ENCODE measurements at regions not wholly inside any gene's neighbourhood (a gene's known extent, or its start where the extent isn't known, plus 50 kb on each side); places are given as distances from the start of the nearest gene placed in this dataset.

GRCh38 chr11:37038911-37039310, 440.9 kb upstream of the RAG2 start:
- no peak for ATAC-seq
- CTCF ChIA-PET, result no interaction called here

GRCh38 chr11:37026741-37027140, 428.7 kb upstream of the RAG2 start:
- DNase-seq (no peak), ATAC-seq (no peak)
- Mint-ChIP-seq H3K9me3 (peaks cover 4% of the 10 kb centered on the region), H3K4me1 (ENCODE audit: low read depth) (no peaks in the 10 kb centered on the region), H3K4me3 (no peak overlapping the region), H3K36me3 (ENCODE audit: low read depth) (no peaks in the 10 kb centered on the region), H3K27me3 (no peaks in the 10 kb centered on the region), H3K27ac (no peak overlapping the region)
- intact Hi-C loops (cut with micrococcal nuclease), result no loop called here
- TF ChIP-seq CTCF (IDR thresholded peaks at IDR 0.05), result no peak
- CTCF ChIA-PET, result no interaction called here
- POLR2A ChIA-PET, result no interaction called here

More at GRCh38 chr11:37038911-37039310, 440.9 kb upstream of the RAG2 start:
- Mint-ChIP-seq H3K27me3 (no peaks in the 10 kb centered on the region), H3K4me1 (ENCODE audit: low read depth) (no peaks in the 10 kb centered on the region), H3K36me3 (ENCODE audit: low read depth) (no peaks in the 10 kb centered on the region), H3K9me3 (peaks cover 7% of the 10 kb centered on the region), H3K4me3 (no peak overlapping the region), H3K27ac (no peak overlapping the region)
- DNase-seq, result no peak
- POLR2A ChIA-PET, result interaction anchor here (0.6 kb wide), 1 partner anchor 1196 kb away, joined by 4 read pairs; no protein-coding TSS in a partner anchor
- TF ChIP-seq CTCF (IDR thresholded peaks at IDR 0.05), result no peak
- intact Hi-C loops (cut with micrococcal nuclease), result no loop called here

GRCh38 chr11:37026326-37026725, 428.3 kb upstream of the RAG2 start:
- CTCF ChIA-PET, result no interaction called here
- Mint-ChIP-seq H3K36me3 (ENCODE audit: low read depth) (no peaks in the 10 kb centered on the region), H3K27me3 (no peaks in the 10 kb centered on the region), H3K4me3 (no peak overlapping the region), H3K27ac (no peak overlapping the region), H3K4me1 (ENCODE audit: low read depth) (no peaks in the 10 kb centered on the region), H3K9me3 (peaks cover 2% of the 10 kb centered on the region)
- no peak for TF ChIP-seq CTCF (IDR thresholded peaks at IDR 0.05)
- intact Hi-C loops (cut with micrococcal nuclease), result no loop called here
- DNase-seq (no peak), ATAC-seq (no peak)
- POLR2A ChIA-PET, result no interaction called here

- intact Hi-C loops (cut with micrococcal nuclease), result no loop called here
- H3K4me1 Mint-ChIP-seq (ENCODE audit: low read depth), result no peaks in the 10 kb centered on the region
- ATAC-seq, result no peak
These were observed 408.5 kb upstream of the RAG2 start for GRCh38 chr11:37006563-37006962.

GRCh38 chr11:37002831-37003230, 404.8 kb upstream of the RAG2 start:
- H3K4me1 Mint-ChIP-seq (ENCODE audit: low read depth), result no peaks in the 10 kb centered on the region
- no peaks in the 10 kb centered on the region for H3K27me3 Mint-ChIP-seq
- ChIA-PET CTCF (interaction anchor here (1.2 kb wide), 1 partner anchor 153 kb away, joined by 3 read pairs; no protein-coding TSS in a partner anchor), POLR2A (no interaction called here)
- TF ChIP-seq CTCF (IDR thresholded peaks at IDR 0.05), result no peak
- no peak for DNase-seq
- H3K36me3 Mint-ChIP-seq (ENCODE audit: low read depth), result no peaks in the 10 kb centered on the region
- no peak overlapping the region for H3K27ac Mint-ChIP-seq
- ATAC-seq, result no peak
- intact Hi-C loops (cut with micrococcal nuclease), result no loop called here
- no peak overlapping the region for H3K4me3 Mint-ChIP-seq
- no peaks in the 10 kb centered on the region for H3K9me3 Mint-ChIP-seq

More at GRCh38 chr11:37006563-37006962, 408.5 kb upstream of the RAG2 start:
- Mint-ChIP-seq H3K4me3 (no peak overlapping the region), H3K36me3 (ENCODE audit: low read depth) (no peaks in the 10 kb centered on the region), H3K27ac (no peak overlapping the region), H3K27me3 (no peaks in the 10 kb centered on the region), H3K9me3 (no peaks in the 10 kb centered on the region)
- POLR2A ChIA-PET, result no interaction called here
- CTCF ChIA-PET, result no interaction called here
- no peak for DNase-seq
- no peak for TF ChIP-seq CTCF (IDR thresholded peaks at IDR 0.05)

All from activated CD8-positive, alpha-beta T cell treated with anti-CD3 and anti-CD28 coated beads for 36 hours (primary cell).